Neural cell (in vitro differentiated cells): ENCODE measurements at regions not wholly inside any gene's neighbourhood (a gene's known extent, or its start where the extent isn't known, plus 50 kb on each side); places are given as distances from the start of the nearest gene placed in this dataset.

Experiments used
- H2AFZ ChIP-seq: fragments of 200-600, 300-800 bp; sonication (generic), shearing (Covaris generic); 2 replicates; pipeline ENCODE4 v1.6.0; 2014; ENCODE audit warnings: low read depth, mild to moderate bottlenecking, antibody characterized with exemption, low read length, moderate library complexity
- H3F3A ChIP-seq: fragments of 200-600 bp; shearing (Covaris generic); 2 replicates; pipeline ENCODE4 v1.6.1; 2016; ENCODE audit warnings: mild to moderate bottlenecking, moderate library complexity, mixed read lengths, antibody characterized with exemption, low read length; ENCODE audit not compliant: insufficient read depth, poor library complexity, severe bottlenecking
- H3K27ac ChIP-seq: fragments of 200-600, 300-800 bp; sonication (generic), shearing (Covaris generic); 2 replicates; pipeline ENCODE4 v1.5.1; 2014; ENCODE audit warnings: mild to moderate bottlenecking, low read length, moderate library complexity
- H3K27me3 ChIP-seq: fragments of 300-800, 200-600 bp; sonication (generic), shearing (Covaris generic); 2 replicates; pipeline ENCODE4 v1.6.0; 2014; ENCODE audit warnings: mild to moderate bottlenecking, low read depth, low read length, moderate library complexity; ENCODE audit not compliant: insufficient read depth
- H3K36me3 ChIP-seq: fragments of 300-800, 200-600 bp; sonication (generic), shearing (Covaris generic); 2 replicates; pipeline ENCODE4 v1.5.1; 2014; ENCODE audit warnings: mild to moderate bottlenecking, antibody characterized with exemption, low read length, moderate library complexity; ENCODE audit not compliant: insufficient read depth
- H3K4me2 ChIP-seq: fragments of 300-800, 200-600 bp; sonication (generic), shearing (Covaris generic); 2 replicates; pipeline ENCODE4 v1.6.0; 2014; ENCODE audit warnings: mild to moderate bottlenecking, low read length
- H3K4me3 ChIP-seq: fragments of 300-800, 200-600 bp; sonication (generic), shearing (Covaris generic); 2 replicates; pipeline ENCODE4 v1.5.1; 2014; ENCODE audit warnings: mild to moderate bottlenecking, low read length, moderate library complexity
- H3K79me2 ChIP-seq: fragments of 200-600 bp; shearing (Covaris generic); replicated peaks from 2 replicates; pipeline ENCODE4 v1.6.0; 2014; ENCODE audit warnings: mild to moderate bottlenecking, low read length, moderate library complexity; ENCODE audit not compliant: insufficient read depth
- H3K9ac ChIP-seq: fragments of 300-800, 200-600 bp; sonication (generic), shearing (Covaris generic); 2 replicates; pipeline ENCODE4 v1.6.1; 2016; ENCODE audit warnings: mild to moderate bottlenecking, low read length, mixed read lengths
- H3K9me2 ChIP-seq: fragments of 200-600 bp; shearing (Covaris generic); 2 replicates; pipeline ENCODE4 v1.6.1; 2016; ENCODE audit warnings: mild to moderate bottlenecking, low read length, mixed read lengths; ENCODE audit not compliant: insufficient read depth
- H3K9me3 ChIP-seq: fragments of 200-600, 300-800 bp; sonication (generic), shearing (Covaris generic); 2 replicates; pipeline ENCODE4 v1.6.1; 2016; ENCODE audit warnings: mild to moderate bottlenecking, mixed run types, low read length, moderate library complexity, mixed read lengths
- H4K20me1 ChIP-seq: fragments of 200-600 bp; shearing (Covaris generic); 2 replicates; pipeline ENCODE4 v1.6.1; 2016; ENCODE audit warnings: mild to moderate bottlenecking, mixed run types; ENCODE audit not compliant: insufficient read depth
- CTCF ChIP-seq: fragments of 450-650 bp; IDR thresholded peaks from 2 replicates; pipeline ENCODE4 v1.5.1; 2014; ENCODE audit warnings: antibody characterized with exemption, mild to moderate bottlenecking, moderate library complexity; ENCODE audit not compliant: poor library complexity, severe bottlenecking
- EP300 ChIP-seq: fragments of 450-650 bp; conservative IDR thresholded peaks from 2 replicates; pipeline ENCODE4 v1.6.1; 2014; ENCODE audit warnings: antibody characterized with exemption, mild to moderate bottlenecking, moderate library complexity; ENCODE audit not compliant: poor library complexity, severe bottlenecking
- EZH2 ChIP-seq: fragments of 200-600, 300-800 bp; shearing (Covaris generic), sonication (generic); IDR thresholded peaks from 2 replicates; pipeline ENCODE4 v1.6.1; 2014; ENCODE audit warnings: antibody characterized with exemption, low read length, borderline replicate concordance, mild to moderate bottlenecking; ENCODE audit not compliant: insufficient read depth, poor library complexity, severe bottlenecking
- MXI1 ChIP-seq: fragments of 450-650 bp; conservative IDR thresholded peaks from 2 replicates; pipeline ENCODE4 v1.6.1; 2014; ENCODE audit warnings: antibody characterized with exemption, mild to moderate bottlenecking; ENCODE audit not compliant: poor library complexity, severe bottlenecking
- POLR2AphosphoS5 ChIP-seq: IDR thresholded peaks from 2 replicates; pipeline ENCODE4 v1.6.1; 2012
- RAD21 ChIP-seq: fragments of 450-650 bp; conservative IDR thresholded peaks from 2 replicates; pipeline ENCODE4 v1.6.1; 2014; ENCODE audit warnings: antibody characterized with exemption, mild to moderate bottlenecking, moderate library complexity
- REST ChIP-seq: IDR thresholded peaks from 2 replicates; pipeline ENCODE4 v1.6.1; 2012; ENCODE audit warnings: borderline replicate concordance
- SMC3 ChIP-seq: fragments of 450-650 bp; conservative IDR thresholded peaks from 2 replicates; pipeline ENCODE4 v1.6.1; 2014; ENCODE audit warnings: antibody characterized with exemption, mild to moderate bottlenecking, moderate library complexity; ENCODE audit not compliant: poor library complexity
- TAF1 ChIP-seq: IDR thresholded peaks from 2 replicates; pipeline ENCODE4 v1.6.1; 2012; ENCODE audit warnings: low read depth

- Histone ChIP-seq H3K27ac (no peak overlapping the region), H2AFZ (no peak overlapping the region)
These were observed 204.4 kb downstream of the LACC1 start for GRCh38 chr13:44084146-44084545.

GRCh38 chr13:44086389-44086788, 206.7 kb downstream of the LACC1 start:
- H3K9me3 ChIP-seq: no peaks in the 10 kb centered on the region
- H2AFZ ChIP-seq: no peak overlapping the region
- no peak overlapping the region for H3K4me2 ChIP-seq
- H3K27me3 ChIP-seq: no peaks in the 10 kb centered on the region
- no peak overlapping the region for H3K4me3 ChIP-seq
- H3K36me3 ChIP-seq: no peaks in the 10 kb centered on the region
- no peaks in the 10 kb centered on the region for H4K20me1 ChIP-seq
- H3K79me2 ChIP-seq: no peaks in the 10 kb centered on the region
- H3K9me2 ChIP-seq: no peaks in the 10 kb centered on the region
- no peak overlapping the region for H3K9ac ChIP-seq
- no peaks in the 10 kb centered on the region for H3F3A ChIP-seq
- no peak overlapping the region for H3K27ac ChIP-seq
- TF ChIP-seq POLR2AphosphoS5 (no peak), REST (no peak), RAD21 (no peak), MXI1 (no peak), EZH2 (no peak), SMC3 (no peak), TAF1 (no peak)

More at GRCh38 chr13:44084146-44084545, 204.4 kb downstream of the LACC1 start:
- Histone ChIP-seq H3K79me2 (no peaks in the 10 kb centered on the region), H3K27me3 (no peaks in the 10 kb centered on the region), H4K20me1 (no peaks in the 10 kb centered on the region), H3K9ac (no peak overlapping the region), H3F3A (no peaks in the 10 kb centered on the region), H3K36me3 (no peaks in the 10 kb centered on the region), H3K9me3 (no peaks in the 10 kb centered on the region), H3K9me2 (no peaks in the 10 kb centered on the region), H3K4me2 (no peak overlapping the region), H3K4me3 (no peak overlapping the region)
- TF ChIP-seq EP300 (no peak), CTCF (no peak), MXI1 (no peak), SMC3 (no peak), TAF1 (no peak), REST (no peak), RAD21 (no peak), POLR2AphosphoS5 (no peak), EZH2 (no peak)
